ENCODE measurements at regions not wholly inside any gene's neighbourhood (a gene's known extent, or its start where the extent isn't known, plus 50 kb on each side); places are given as distances from the start of the nearest gene placed in this dataset.
"Not testable (repeated sequence)": the region's sequence is repeated elsewhere in the genome, so short reads cannot be mapped to it uniquely, and the experiment has no call there.

DNA sequence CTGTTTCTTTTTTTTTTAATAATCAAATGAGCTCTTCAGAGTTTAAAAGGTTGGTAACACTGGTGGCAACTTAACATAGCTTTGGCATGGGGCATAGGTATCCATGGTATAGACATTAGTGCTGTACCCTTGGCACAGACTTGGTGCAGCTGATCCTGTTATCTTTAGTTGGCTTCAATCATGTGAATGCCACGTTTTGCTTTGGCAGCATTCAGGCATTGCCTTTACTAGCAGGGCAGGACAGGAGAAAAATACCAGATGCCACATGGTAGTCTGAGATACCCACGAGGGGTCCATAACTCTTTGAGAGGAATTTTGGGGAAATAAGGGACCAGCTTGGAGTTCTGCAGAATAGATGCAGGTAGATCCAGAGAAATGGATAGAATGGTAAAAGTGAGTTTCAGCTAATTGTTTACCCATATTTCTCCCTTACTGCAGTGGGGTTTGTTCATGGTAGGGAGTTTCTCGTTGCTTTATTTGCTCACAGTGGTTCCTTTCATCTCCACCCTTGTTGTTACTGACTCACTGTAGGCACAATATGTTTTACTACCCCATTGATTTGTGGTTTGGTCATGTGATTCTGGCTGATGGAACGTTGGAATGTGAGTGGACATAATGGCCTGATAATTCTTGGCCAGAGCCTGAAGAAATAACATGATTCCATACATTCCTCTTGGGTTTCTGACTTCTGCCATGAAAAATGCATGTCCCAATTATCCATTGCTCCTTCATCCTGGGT, 342.7 kb downstream of the GLUD2 start:
- intact Hi-C loops (cut with micrococcal nuclease) = no loop called here
- H3K27me3 ChIP-seq (ENCODE audit: low read depth) = no peaks in the 10 kb centered on the region
- H3K4me1 ChIP-seq = no peaks in the 10 kb centered on the region
- no peak for DNase-seq
- no peak overlapping the region for H3K27ac ChIP-seq (replicated peaks)
- TF ChIP-seq, protein P1, sequence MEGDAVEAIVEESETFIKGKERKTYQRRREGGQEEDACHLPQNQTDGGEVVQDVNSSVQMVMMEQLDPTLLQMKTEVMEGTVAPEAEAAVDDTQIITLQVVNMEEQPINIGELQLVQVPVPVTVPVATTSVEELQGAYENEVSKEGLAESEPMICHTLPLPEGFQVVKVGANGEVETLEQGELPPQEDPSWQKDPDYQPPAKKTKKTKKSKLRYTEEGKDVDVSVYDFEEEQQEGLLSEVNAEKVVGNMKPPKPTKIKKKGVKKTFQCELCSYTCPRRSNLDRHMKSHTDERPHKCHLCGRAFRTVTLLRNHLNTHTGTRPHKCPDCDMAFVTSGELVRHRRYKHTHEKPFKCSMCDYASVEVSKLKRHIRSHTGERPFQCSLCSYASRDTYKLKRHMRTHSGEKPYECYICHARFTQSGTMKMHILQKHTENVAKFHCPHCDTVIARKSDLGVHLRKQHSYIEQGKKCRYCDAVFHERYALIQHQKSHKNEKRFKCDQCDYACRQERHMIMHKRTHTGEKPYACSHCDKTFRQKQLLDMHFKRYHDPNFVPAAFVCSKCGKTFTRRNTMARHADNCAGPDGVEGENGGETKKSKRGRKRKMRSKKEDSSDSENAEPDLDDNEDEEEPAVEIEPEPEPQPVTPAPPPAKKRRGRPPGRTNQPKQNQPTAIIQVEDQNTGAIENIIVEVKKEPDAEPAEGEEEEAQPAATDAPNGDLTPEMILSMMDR (IDR thresholded peaks at IDR 0.05; ENCODE audit: borderline replicate concordance) = no peak
- no peaks in the 10 kb centered on the region for H3K36me3 ChIP-seq
- H3K4me3 ChIP-seq = no peak overlapping the region
- H3K9me3 ChIP-seq (replicated peaks) = no peaks in the 10 kb centered on the region

DNA sequence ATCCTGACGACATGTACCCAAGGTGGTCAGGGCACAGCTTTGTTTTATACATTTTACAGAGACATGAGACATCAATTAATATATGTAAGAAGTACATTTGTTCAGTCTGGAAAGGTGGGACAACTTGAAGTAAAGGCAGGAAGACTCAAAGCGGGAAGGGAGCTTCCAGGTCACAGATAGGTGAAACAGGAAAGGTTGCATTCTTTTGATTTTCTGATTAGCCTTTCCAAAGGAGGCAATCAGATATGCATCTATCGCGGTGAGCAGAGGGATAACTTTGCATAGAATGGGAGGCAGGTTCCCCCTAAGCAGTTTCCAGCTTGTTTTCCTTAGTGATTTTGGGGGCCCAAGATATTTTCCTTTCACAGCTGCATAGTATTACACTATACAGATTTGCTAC, 358.4 kb downstream of the GLUD2 start:
- no peak for DNase-seq

DNA sequence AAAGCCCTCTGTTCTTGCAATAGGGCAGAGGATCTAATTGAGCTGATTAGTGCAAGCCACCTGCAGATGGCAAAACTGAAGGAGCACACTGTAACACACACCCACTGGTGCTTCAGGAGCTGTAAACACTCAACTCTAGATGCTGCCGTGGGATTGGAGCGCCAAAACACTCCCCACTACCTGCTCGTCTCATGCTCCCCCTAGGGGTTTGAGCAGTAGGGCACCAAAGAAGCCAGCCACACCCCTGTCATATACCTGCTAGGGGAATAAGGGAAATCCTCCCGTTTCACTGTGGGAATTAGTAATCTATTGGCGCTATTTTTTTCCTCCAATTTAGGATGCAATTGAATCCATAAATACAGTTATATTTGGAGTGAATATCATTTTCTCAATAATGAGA, 360.2 kb downstream of the GLUD2 start:
- Histone ChIP-seq H3K36me3 (no peaks in the 10 kb centered on the region), H3K9me3 (replicated peaks) (no peaks in the 10 kb centered on the region), H3K4me1 (no peaks in the 10 kb centered on the region), H3K4me3 (no peak overlapping the region), H3K27ac (replicated peaks) (no peak overlapping the region), H3K27me3 (ENCODE audit: low read depth) (no peaks in the 10 kb centered on the region)
- TF ChIP-seq, protein P1 (IDR thresholded peaks at IDR 0.05; ENCODE audit: borderline replicate concordance) = no peak
- DNase-seq = no peak
- intact Hi-C loops (cut with micrococcal nuclease) = no loop called here

More for the DNA sequence above, 358.4 kb downstream of the GLUD2 start:
- Histone ChIP-seq H3K36me3 (no peaks in the 10 kb centered on the region), H3K4me3 (no peak overlapping the region), H3K4me1 (no peaks in the 10 kb centered on the region), H3K9me3 (replicated peaks) (no peaks in the 10 kb centered on the region), H3K27me3 (ENCODE audit: low read depth) (no peaks in the 10 kb centered on the region), H3K27ac (replicated peaks) (no peak overlapping the region)
- TF ChIP-seq, protein P1 (IDR thresholded peaks at IDR 0.05; ENCODE audit: borderline replicate concordance) = no peak
- intact Hi-C loops (cut with micrococcal nuclease) = no loop called here

DNA sequence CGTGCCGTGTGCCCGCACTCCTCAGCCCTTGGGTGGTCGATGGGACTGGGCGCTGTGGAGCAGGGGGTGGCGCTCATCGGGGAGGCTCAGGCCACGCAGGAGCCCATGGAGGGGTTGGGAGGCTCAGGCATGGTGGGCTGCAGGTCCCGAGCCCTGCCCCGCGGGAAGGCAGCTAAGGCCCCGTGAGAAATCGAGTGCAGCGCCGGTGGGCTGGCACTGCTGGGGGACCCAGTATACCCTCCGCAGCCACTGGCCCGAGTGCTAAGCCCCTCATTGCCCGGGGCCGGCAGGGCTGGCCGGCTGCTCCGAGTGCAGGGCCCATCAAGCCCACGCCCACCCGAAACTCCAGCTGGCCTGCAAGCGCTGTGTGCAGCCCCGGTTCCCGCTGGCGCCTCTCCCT, 384.1 kb downstream of the GLUD2 start:
- DNase-seq; H3K36me3 ChIP-seq; intact Hi-C loops (cut with micrococcal nuclease); H3K4me3 ChIP-seq; H3K4me1 ChIP-seq; H3K27me3 ChIP-seq (ENCODE audit: low read depth); H3K9me3 ChIP-seq (replicated peaks); H3K27ac ChIP-seq (replicated peaks): not testable (repeated sequence)

DNA sequence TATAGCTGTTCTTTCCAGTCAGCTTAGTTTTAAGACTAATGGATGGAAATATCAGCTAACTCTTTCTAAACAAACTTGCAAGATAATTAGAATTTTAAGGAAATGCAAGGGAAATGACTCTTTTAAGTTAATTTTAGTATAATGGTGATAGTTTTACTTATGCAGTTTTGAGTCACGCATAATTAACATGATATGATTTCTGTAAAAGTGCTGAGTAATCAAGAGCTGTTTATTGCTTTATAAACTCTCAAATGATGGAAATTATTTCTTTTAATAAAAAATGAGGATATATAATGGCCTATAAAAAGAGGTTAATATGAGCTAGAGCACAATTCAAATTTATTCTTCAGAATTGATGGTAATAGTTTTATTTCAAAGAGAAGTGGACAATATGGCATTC, 385.9 kb downstream of the GLUD2 start:
- Histone ChIP-seq H3K27me3 (ENCODE audit: low read depth) (no peaks in the 10 kb centered on the region), H3K36me3 (no peaks in the 10 kb centered on the region), H3K27ac (replicated peaks) (no peak overlapping the region), H3K4me3 (no peak overlapping the region), H3K9me3 (replicated peaks) (no peaks in the 10 kb centered on the region), H3K4me1 (no peaks in the 10 kb centered on the region)
- TF ChIP-seq, protein P1 (IDR thresholded peaks at IDR 0.05; ENCODE audit: borderline replicate concordance) = no peak
- intact Hi-C loops (cut with micrococcal nuclease) = no loop called here
- DNase-seq = no peak

DNA sequence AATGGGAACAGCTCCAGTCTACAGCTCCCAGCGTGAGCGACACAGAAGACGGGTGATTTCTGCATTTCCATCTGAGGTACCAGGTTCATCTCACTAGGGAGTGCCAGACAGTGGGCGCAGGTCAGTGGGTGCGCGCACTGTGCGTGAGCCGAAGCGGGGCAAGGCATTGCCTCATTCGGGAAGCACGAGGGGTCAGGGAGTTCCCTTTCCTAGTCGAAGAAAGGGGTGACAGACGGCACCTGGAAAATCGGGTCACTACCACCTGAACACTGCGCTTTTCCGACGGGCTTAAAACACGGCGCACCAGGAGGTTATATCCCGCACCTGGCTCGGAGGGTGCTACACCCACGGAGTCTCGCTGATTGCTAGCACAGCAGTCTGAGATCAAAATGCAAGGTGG, 390.3 kb downstream of the GLUD2 start:
- DNase-seq; intact Hi-C loops (cut with micrococcal nuclease); H3K27ac ChIP-seq (replicated peaks); H3K4me1 ChIP-seq; H3K9me3 ChIP-seq (replicated peaks); H3K36me3 ChIP-seq; H3K4me3 ChIP-seq; H3K27me3 ChIP-seq (ENCODE audit: low read depth): not testable (repeated sequence)

Data from left ventricle myocardium inferior (tissue), 1 donor.